ENCODE measurements at regions not wholly inside any gene's neighbourhood (a gene's known extent, or its start where the extent isn't known, plus 50 kb on each side); places are given as distances from the start of the nearest gene placed in this dataset.

DNA sequence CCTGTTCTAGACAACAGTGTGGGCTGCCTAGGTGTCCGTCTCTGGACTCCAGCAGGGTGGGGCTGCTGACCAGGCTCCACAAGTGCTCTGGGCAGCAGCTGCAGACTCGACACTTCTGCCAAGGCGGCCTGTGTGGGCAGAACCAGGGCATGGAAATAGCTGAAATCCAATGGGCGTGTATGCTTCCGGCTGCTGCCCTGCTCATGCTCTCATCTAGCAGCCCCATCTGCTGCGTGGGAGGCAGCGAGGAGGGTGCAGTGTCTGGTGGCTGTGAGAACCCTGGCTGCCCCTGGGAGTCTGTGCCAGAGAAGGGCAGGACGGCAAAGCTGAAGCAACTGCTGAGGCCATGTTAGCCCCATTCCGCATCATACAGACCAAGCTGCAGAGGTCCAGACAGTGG is 174.9 kb downstream of the SOX11 start:
- POLR2A ChIA-PET, result no interaction called here
- TF ChIP-seq, protein P1, sequence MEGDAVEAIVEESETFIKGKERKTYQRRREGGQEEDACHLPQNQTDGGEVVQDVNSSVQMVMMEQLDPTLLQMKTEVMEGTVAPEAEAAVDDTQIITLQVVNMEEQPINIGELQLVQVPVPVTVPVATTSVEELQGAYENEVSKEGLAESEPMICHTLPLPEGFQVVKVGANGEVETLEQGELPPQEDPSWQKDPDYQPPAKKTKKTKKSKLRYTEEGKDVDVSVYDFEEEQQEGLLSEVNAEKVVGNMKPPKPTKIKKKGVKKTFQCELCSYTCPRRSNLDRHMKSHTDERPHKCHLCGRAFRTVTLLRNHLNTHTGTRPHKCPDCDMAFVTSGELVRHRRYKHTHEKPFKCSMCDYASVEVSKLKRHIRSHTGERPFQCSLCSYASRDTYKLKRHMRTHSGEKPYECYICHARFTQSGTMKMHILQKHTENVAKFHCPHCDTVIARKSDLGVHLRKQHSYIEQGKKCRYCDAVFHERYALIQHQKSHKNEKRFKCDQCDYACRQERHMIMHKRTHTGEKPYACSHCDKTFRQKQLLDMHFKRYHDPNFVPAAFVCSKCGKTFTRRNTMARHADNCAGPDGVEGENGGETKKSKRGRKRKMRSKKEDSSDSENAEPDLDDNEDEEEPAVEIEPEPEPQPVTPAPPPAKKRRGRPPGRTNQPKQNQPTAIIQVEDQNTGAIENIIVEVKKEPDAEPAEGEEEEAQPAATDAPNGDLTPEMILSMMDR (IDR thresholded peaks at IDR 0.05; ENCODE audit: insufficient read depth, low read depth, low read length), result no peak
- Histone ChIP-seq H3K27me3 (ENCODE audit: control insufficient read depth, insufficient read depth, low read length) (no peaks in the 10 kb centered on the region), H3K4me3 (ENCODE audit: low read depth, low read length) (no peak overlapping the region), H3K36me3 (ENCODE audit: control insufficient read depth, insufficient read depth, low read length) (no peaks in the 10 kb centered on the region)
- CTCF ChIA-PET, result no interaction called here
- no peak for DNase-seq (ENCODE audit: low read depth)

DNA sequence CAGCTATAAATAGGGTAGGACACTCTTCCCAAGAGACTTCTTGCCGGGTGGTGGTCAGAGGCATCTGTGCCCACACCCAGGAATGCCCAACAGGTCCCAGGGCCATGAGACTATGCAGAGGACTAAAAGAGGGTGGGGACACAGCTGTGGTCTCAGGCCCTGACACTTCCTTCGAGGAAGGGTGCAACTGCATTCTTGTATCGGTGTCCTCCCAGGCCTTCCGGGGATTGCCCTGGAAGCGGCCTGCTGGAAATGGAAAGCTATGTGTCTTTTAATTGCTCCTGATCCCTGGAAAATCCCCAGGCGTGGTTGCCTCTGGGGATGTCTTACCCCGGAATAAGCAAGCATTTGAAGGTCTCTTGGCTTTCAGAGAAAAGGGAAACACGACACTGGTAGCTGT is 176.7 kb downstream of the SOX11 start:
- TF ChIP-seq, protein P1 (IDR thresholded peaks at IDR 0.05; ENCODE audit: insufficient read depth, low read depth, low read length), result no peak
- CTCF ChIA-PET, result no interaction called here
- POLR2A ChIA-PET, result no interaction called here
- Histone ChIP-seq H3K36me3 (ENCODE audit: control insufficient read depth, insufficient read depth, low read length) (no peaks in the 10 kb centered on the region), H3K27me3 (ENCODE audit: control insufficient read depth, insufficient read depth, low read length) (no peaks in the 10 kb centered on the region), H3K4me3 (ENCODE audit: low read depth, low read length) (no peak overlapping the region)
- DNase-seq (ENCODE audit: low read depth), result no peak

DNA sequence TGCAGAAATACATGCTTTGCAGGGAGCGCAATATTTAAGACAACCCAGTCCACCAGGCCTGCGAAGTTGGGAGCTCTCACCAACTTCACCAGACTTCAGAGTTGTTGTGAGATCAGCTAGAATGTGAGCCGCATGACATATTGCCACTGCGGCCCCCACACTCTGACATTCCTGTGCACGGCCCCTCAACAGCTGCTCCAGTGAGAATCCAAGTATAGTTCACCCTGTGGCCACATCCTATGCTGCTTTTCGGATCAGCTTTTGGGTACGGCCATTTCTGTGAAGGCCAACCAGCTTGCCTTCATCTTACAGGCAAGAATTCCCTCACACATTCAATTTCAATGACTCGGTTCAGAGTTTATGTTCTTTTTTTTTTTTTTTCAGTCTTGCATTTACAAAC is 177.8 kb downstream of the SOX11 start:
- CTCF ChIA-PET, result no interaction called here
- no peaks in the 10 kb centered on the region for H3K36me3 ChIP-seq (ENCODE audit: control insufficient read depth, insufficient read depth, low read length)
- DNase-seq (ENCODE audit: low read depth), result no peak
- H3K27me3 ChIP-seq (ENCODE audit: control insufficient read depth, insufficient read depth, low read length), result no peaks in the 10 kb centered on the region
- TF ChIP-seq, protein P1 (IDR thresholded peaks at IDR 0.05; ENCODE audit: insufficient read depth, low read depth, low read length), result no peak
- POLR2A ChIA-PET, result no interaction called here
- no peak overlapping the region for H3K4me3 ChIP-seq (ENCODE audit: low read depth, low read length)

DNA sequence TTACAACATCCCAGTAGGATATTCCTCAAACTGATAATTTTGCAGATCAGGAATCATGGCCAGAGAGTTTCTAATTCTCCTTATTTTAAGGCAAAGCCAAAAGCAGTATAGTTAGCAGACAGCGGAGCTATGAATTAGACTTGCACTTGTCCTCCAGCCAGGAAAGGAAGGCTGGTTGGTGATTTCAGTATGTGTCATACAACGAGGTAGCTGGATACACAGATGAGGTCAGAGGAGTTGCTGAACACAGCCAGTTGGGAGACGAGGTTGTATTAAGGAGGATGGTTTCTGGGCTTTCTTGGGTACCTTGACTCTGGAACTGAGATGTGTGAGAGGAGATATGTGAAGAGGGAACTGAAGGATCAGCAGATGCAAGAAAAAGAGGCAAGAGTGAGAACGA is 185.2 kb downstream of the SOX11 start:
- POLR2A ChIA-PET, result no interaction called here
- TF ChIP-seq, protein P1 (IDR thresholded peaks at IDR 0.05; ENCODE audit: insufficient read depth, low read depth, low read length), result no peak
- CTCF ChIA-PET, result no interaction called here
- H3K36me3 ChIP-seq (ENCODE audit: control insufficient read depth, insufficient read depth, low read length), result no peaks in the 10 kb centered on the region
- no peaks in the 10 kb centered on the region for H3K27me3 ChIP-seq (ENCODE audit: control insufficient read depth, insufficient read depth, low read length)
- DNase-seq (ENCODE audit: low read depth), result no peak
- no peak overlapping the region for H3K4me3 ChIP-seq (ENCODE audit: low read depth, low read length)

DNA sequence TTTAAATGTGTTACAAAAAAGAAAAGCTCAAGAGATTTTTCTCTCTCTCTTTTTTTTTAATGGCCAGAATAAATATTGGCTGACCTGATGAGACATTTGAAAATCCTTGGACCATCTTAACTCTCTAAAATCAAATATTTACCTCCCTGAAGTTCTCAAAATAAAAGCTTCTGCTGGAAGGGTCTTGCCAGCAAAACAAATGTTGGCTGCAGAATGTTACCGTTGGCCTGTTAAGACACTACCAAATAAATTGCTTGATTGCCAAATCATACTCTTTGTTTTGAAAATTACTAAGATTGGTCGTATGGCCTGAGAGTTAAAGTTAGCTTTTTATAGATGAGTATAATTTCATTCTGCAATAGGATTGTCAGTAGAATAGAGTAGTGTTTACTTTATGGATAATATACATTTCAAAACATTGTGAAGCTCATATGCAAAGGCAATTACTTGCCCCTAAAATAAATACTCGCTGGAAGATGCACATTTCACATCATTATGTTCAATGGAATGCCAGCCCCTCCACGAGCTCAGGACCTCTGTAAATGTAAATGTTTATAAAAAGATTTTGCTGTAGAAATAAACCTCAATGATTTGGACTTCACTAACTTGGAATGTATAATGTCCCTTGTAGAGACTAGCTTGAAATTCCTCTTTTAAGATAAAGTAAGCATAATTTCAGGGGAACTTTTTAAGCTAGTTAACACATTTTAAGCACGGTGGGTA is 193.4 kb downstream of the SOX11 start:
- no peak for DNase-seq (ENCODE audit: low read depth)

More for the DNA sequence above, 193.4 kb downstream of the SOX11 start:
- CTCF ChIA-PET, result no interaction called here
- no peak overlapping the region for H3K4me3 ChIP-seq (ENCODE audit: low read depth, low read length)
- no peaks in the 10 kb centered on the region for H3K36me3 ChIP-seq (ENCODE audit: control insufficient read depth, insufficient read depth, low read length)
- POLR2A ChIA-PET, result no interaction called here
- TF ChIP-seq, protein P1 (IDR thresholded peaks at IDR 0.05; ENCODE audit: insufficient read depth, low read depth, low read length), result no peak
- H3K27me3 ChIP-seq (ENCODE audit: control insufficient read depth, insufficient read depth, low read length), result no peaks in the 10 kb centered on the region
